Iris pigment epithelial cell (primary cell): ENCODE measurements at regions not wholly inside any gene's neighbourhood (a gene's known extent, or its start where the extent isn't known, plus 50 kb on each side); places are given as distances from the start of the nearest gene placed in this dataset.

Experiments
- DNase-seq: peaks from one replicate; pipeline ENCODE4 v3.0.0-alpha.2; 2011; ENCODE audit warnings: low read depth

DNA sequence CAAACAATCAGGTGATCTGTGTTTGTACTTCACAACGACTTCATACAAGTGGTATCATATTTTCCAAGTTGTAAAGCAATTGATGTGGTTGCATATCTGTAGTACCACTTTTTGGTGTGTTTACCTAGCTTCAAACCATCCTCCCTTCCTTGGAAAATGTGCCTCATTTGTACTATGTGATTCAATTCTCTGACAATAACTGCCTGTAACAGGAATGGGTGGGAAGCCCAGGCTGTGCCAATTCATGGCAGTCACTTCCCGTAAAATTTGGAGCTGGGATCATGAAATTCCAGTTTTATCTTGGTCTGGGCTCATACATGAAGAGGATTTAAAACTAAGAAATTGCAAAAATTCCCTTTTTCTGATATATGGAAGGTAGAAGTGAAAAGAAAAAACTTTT is 250.1 kb downstream of the DIO2 start:
- DNase-seq, result no peak

- no peak for DNase-seq
Measured at GRCh38 chr14:79960288-79960687, 251.0 kb downstream of the DIO2 start.

- no peak for DNase-seq
Measured at GRCh38 chr14:79951572-79951971, 259.7 kb downstream of the DIO2 start.

DNA sequence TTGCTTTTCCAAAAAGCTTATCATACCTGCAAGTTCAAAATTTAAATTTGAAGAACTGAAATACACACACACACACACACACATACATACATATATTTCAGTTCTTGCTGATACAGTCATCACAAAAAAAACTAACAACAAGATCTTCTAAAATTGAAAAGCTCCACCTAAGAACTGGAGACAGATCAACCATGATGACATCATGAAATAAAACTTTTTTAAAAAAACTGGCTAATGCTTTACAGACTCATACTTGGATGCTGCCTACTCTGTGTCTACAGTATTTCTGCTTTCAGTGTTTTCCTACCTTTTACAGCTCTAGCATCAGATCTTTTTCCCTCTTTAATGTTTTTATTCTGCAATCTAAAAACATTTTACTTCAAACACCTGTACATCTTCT is 261.4 kb downstream of the DIO2 start:
- DNase-seq, result no peak

- no peak for DNase-seq
Measured at GRCh38 chr14:79947440-79948054, 263.8 kb downstream of the DIO2 start.

GRCh38 chr14:79939235-79939634 is 272.1 kb downstream of the DIO2 start:
- DNase-seq, result no peak

DNA sequence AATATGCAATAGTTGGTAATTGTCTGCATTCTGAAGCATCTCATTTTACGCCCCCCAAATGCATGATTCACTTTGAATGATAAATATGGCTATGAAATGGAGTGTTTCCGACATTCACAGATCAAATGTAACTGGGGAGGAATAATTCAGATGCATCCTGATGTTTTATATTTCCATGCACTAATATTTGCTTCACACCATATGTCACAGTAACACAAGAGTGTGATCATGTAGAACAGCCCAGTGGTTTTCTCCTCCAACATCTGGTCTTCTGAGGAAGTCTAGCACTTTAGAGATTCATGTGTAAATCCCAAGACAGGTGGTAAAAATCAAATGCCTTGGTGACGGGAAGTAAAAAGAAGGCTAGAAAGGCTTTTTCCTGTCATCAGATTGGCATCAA is 273.1 kb downstream of the DIO2 start:
- DNase-seq, result no peak

GRCh38 chr14:79937433-79937832 is 273.9 kb downstream of the DIO2 start:
- DNase-seq, result no peak

DNA sequence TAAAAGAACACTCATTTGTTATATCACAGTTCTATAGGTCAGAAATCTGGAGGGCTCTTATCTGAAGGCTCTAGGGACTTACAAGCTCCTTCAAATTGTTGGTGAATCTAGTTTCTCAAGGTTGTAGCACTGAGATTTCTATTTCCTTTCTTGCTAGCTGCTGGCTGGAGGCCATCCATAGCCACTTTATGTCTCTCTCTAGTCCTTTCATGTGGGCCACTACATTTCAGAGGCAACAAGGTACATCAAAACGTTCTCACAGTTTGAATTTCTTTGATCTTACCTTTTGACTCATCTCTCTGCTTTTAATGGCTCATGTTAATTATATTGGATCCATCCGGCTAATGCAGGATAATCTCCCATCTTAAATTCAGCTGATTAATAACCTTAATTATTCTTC is 286.8 kb downstream of the DIO2 start:
- no peak for DNase-seq

- DNase-seq, result no peak
Measured at GRCh38 chr14:79920180-79920692, 291.1 kb downstream of the DIO2 start.
